ENCODE measurements at regions not wholly inside any gene's neighbourhood (a gene's known extent, or its start where the extent isn't known, plus 50 kb on each side); places are given as distances from the start of the nearest gene placed in this dataset.

GRCh38 chr5:168012006-168012405, 279.4 kb upstream of the WWC1 start:
- TF ChIP-seq EZH2 (IDR thresholded peaks at IDR 0.05; ENCODE audit: insufficient read depth, poor library complexity, severe bottlenecking): no peak
- TF ChIP-seq EZH2phosphoT487 (IDR thresholded peaks at IDR 0.05; ENCODE audit: insufficient read depth, low read depth): no peak
